K562 (cell line): ENCODE measurements at regions not wholly inside any gene's neighbourhood (a gene's known extent, or its start where the extent isn't known, plus 50 kb on each side); places are given as distances from the start of the nearest gene placed in this dataset.

ENCODE experiments used
- DMBX1 ChIP-seq: fragments of 250-450 bp; sonication (Bioruptor Pico); IDR thresholded peaks from 2 replicates; pipeline ENCODE4 v1.8.0; 2022; ENCODE audit warnings: inconsistent platforms, mild to moderate bottlenecking, moderate library complexity, borderline replicate concordance
- EP300 ChIP-seq: IDR thresholded peaks from 2 replicates; pipeline ENCODE4 v1.6.1; 2012; ENCODE audit warnings: low read length, improper control_type of control experiment
- HNRNPLL ChIP-seq: fragments of 200-400 bp; formaldehyde crosslinking; IDR thresholded peaks from 2 replicates; pipeline ENCODE4 v1.6.1; 2017; ENCODE audit warnings: low read length, low read depth, mild to moderate bottlenecking; ENCODE audit not compliant: poor library complexity, severe bottlenecking
- MAZ ChIP-seq, 2 experiments: fragments of 450-650 bp in 1 of 2; sonication (generic) in 1 of 2; formaldehyde crosslinking; IDR thresholded peaks in 1 of 2; conservative IDR thresholded peaks in 1 of 2; 2 replicates each; pipeline versions ENCODE4 v1.4.0 to v1.5.0; 2020; ENCODE audit warnings: mild to moderate bottlenecking in 1 of 2, missing genetic modification reagents in 1 of 2
- SMARCB1 ChIP-seq: IDR thresholded peaks from 2 replicates; pipeline ENCODE4 v1.6.1; 2011; ENCODE audit warnings: improper control_type of control experiment, low read depth; ENCODE audit not compliant: insufficient read length
- SRSF1 ChIP-seq: fragments of 200-400 bp; formaldehyde crosslinking; IDR thresholded peaks from 2 replicates; pipeline ENCODE4 v1.6.1; 2017; ENCODE audit warnings: mild to moderate bottlenecking, low read depth, low read length, moderate library complexity
- ZNF583 ChIP-seq: fragments of 250-450 bp; sonication (Bioruptor Pico); IDR thresholded peaks from 2 replicates; pipeline ENCODE4 v1.4.0; 2020
- TF ChIP-seq, protein P1 (sequence below): sonication (generic); formaldehyde crosslinking; IDR thresholded peaks from 2 replicates; pipeline ENCODE4 v1.8.0; 2022; ENCODE audit warnings: missing genetic modification reagents, mild to moderate bottlenecking, borderline replicate concordance
- TF ChIP-seq, protein P2 (sequence below): fragments of 450-650 bp; IDR thresholded peaks from 2 replicates; pipeline ENCODE4 v1.6.1; 2016; ENCODE audit warnings: mild to moderate bottlenecking, moderate library complexity
- TF ChIP-seq, protein P3 (sequence below), 2 experiments: fragments of 450-650 bp; IDR thresholded peaks; 2 replicates each; pipeline ENCODE4 v1.6.1; 2016
- TF ChIP-seq, protein P4 (sequence below): fragments of 250-450 bp; sonication (Bioruptor Pico); IDR thresholded peaks from 2 replicates; pipeline ENCODE4 v1.4.0; 2020; ENCODE audit warnings: mild to moderate bottlenecking, moderate library complexity

DNA sequence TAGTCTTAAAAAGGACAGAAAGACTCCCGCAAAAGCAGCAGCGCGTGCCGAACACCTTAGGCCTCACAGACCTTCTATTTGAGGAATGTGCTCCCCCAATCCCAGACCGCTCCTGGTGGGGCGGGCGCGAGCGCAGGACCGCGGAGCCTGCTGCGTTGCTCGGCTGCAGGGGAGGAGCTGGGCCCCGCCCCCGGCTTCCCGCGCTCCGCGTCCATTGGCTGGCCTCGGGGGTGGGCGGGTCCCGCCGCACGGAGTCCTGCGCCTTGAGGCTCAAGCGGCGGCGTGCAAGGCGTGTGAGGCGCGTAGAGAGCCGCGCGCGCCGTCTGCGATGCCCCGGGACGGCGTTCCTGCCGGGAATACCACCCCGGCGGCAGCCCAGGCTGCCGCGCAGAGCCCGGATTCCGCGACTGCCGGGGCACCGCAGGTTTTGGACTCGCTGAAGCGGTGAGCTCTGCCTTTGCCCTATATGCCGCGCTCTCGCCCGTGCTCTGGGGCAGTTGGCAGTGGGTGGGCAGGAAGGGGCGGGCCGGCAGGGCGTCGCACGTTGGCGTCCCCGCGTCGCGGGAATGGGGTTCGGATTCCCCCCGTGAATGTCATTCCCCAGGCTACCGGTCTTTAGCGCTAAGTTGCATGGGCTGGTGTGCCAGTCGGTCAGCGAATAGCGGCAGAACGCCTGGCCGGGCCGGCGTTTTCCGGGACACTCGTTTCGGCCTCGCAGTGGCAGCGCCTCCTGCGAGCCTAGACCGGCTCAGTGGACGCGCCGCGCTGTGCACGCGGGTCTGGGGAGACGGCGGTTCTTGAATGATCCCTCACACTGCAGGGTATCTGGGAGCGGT, 49.6 kb upstream of the PAIP2B start (continued):
- TF ChIP-seq, protein P1, sequence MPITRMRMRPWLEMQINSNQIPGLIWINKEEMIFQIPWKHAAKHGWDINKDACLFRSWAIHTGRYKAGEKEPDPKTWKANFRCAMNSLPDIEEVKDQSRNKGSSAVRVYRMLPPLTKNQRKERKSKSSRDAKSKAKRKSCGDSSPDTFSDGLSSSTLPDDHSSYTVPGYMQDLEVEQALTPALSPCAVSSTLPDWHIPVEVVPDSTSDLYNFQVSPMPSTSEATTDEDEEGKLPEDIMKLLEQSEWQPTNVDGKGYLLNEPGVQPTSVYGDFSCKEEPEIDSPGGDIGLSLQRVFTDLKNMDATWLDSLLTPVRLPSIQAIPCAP (CRISPR knock-in tag): no peak
- TF ChIP-seq SRSF1: no peak
- TF ChIP-seq HNRNPLL: no peak
- TF ChIP-seq ZNF583 (CRISPR knock-in tag): no peak
- TF ChIP-seq, protein P2, sequence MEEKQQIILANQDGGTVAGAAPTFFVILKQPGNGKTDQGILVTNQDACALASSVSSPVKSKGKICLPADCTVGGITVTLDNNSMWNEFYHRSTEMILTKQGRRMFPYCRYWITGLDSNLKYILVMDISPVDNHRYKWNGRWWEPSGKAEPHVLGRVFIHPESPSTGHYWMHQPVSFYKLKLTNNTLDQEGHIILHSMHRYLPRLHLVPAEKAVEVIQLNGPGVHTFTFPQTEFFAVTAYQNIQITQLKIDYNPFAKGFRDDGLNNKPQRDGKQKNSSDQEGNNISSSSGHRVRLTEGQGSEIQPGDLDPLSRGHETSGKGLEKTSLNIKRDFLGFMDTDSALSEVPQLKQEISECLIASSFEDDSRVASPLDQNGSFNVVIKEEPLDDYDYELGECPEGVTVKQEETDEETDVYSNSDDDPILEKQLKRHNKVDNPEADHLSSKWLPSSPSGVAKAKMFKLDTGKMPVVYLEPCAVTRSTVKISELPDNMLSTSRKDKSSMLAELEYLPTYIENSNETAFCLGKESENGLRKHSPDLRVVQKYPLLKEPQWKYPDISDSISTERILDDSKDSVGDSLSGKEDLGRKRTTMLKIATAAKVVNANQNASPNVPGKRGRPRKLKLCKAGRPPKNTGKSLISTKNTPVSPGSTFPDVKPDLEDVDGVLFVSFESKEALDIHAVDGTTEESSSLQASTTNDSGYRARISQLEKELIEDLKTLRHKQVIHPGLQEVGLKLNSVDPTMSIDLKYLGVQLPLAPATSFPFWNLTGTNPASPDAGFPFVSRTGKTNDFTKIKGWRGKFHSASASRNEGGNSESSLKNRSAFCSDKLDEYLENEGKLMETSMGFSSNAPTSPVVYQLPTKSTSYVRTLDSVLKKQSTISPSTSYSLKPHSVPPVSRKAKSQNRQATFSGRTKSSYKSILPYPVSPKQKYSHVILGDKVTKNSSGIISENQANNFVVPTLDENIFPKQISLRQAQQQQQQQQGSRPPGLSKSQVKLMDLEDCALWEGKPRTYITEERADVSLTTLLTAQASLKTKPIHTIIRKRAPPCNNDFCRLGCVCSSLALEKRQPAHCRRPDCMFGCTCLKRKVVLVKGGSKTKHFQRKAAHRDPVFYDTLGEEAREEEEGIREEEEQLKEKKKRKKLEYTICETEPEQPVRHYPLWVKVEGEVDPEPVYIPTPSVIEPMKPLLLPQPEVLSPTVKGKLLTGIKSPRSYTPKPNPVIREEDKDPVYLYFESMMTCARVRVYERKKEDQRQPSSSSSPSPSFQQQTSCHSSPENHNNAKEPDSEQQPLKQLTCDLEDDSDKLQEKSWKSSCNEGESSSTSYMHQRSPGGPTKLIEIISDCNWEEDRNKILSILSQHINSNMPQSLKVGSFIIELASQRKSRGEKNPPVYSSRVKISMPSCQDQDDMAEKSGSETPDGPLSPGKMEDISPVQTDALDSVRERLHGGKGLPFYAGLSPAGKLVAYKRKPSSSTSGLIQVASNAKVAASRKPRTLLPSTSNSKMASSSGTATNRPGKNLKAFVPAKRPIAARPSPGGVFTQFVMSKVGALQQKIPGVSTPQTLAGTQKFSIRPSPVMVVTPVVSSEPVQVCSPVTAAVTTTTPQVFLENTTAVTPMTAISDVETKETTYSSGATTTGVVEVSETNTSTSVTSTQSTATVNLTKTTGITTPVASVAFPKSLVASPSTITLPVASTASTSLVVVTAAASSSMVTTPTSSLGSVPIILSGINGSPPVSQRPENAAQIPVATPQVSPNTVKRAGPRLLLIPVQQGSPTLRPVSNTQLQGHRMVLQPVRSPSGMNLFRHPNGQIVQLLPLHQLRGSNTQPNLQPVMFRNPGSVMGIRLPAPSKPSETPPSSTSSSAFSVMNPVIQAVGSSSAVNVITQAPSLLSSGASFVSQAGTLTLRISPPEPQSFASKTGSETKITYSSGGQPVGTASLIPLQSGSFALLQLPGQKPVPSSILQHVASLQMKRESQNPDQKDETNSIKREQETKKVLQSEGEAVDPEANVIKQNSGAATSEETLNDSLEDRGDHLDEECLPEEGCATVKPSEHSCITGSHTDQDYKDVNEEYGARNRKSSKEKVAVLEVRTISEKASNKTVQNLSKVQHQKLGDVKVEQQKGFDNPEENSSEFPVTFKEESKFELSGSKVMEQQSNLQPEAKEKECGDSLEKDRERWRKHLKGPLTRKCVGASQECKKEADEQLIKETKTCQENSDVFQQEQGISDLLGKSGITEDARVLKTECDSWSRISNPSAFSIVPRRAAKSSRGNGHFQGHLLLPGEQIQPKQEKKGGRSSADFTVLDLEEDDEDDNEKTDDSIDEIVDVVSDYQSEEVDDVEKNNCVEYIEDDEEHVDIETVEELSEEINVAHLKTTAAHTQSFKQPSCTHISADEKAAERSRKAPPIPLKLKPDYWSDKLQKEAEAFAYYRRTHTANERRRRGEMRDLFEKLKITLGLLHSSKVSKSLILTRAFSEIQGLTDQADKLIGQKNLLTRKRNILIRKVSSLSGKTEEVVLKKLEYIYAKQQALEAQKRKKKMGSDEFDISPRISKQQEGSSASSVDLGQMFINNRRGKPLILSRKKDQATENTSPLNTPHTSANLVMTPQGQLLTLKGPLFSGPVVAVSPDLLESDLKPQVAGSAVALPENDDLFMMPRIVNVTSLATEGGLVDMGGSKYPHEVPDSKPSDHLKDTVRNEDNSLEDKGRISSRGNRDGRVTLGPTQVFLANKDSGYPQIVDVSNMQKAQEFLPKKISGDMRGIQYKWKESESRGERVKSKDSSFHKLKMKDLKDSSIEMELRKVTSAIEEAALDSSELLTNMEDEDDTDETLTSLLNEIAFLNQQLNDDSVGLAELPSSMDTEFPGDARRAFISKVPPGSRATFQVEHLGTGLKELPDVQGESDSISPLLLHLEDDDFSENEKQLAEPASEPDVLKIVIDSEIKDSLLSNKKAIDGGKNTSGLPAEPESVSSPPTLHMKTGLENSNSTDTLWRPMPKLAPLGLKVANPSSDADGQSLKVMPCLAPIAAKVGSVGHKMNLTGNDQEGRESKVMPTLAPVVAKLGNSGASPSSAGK: peak; percentile 88
- TF ChIP-seq, protein P3, sequence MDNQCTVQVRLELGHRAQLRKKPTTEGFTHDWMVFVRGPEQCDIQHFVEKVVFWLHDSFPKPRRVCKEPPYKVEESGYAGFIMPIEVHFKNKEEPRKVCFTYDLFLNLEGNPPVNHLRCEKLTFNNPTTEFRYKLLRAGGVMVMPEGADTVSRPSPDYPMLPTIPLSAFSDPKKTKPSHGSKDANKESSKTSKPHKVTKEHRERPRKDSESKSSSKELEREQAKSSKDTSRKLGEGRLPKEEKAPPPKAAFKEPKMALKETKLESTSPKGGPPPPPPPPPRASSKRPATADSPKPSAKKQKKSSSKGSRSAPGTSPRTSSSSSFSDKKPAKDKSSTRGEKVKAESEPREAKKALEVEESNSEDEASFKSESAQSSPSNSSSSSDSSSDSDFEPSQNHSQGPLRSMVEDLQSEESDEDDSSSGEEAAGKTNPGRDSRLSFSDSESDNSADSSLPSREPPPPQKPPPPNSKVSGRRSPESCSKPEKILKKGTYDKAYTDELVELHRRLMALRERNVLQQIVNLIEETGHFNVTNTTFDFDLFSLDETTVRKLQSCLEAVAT (IDR thresholded peaks at IDR 0.05): no peak
- TF ChIP-seq, protein P4, sequence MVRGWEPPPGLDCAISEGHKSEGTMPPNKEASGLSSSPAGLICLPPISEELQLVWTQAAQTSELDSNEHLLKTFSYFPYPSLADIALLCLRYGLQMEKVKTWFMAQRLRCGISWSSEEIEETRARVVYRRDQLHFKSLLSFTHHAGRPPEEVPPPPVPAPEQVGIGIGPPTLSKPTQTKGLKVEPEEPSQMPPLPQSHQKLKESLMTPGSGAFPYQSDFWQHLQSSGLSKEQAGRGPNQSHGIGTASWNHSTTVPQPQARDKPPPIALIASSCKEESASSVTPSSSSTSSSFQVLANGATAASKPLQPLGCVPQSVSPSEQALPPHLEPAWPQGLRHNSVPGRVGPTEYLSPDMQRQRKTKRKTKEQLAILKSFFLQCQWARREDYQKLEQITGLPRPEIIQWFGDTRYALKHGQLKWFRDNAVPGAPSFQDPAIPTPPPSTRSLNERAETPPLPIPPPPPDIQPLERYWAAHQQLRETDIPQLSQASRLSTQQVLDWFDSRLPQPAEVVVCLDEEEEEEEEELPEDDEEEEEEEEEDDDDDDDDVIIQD: no peak
- no peak for TF ChIP-seq DMBX1 (CRISPR knock-in tag)
- no peak for TF ChIP-seq SMARCB1
- TF ChIP-seq EP300: no peak
- peak in 1 of 2 experiments; percentile 67; a peak in 2 of 4 replicates for TF ChIP-seq MAZ (CRISPR knock-in tag; conservative IDR thresholded peaks at IDR 0.05 in 1 of 2, IDR thresholded peaks at IDR 0.05 in 1 of 2)
